Natural killer cell (primary cell): ENCODE measurements at regions not wholly inside any gene's neighbourhood (a gene's known extent, or its start where the extent isn't known, plus 50 kb on each side); places are given as distances from the start of the nearest gene placed in this dataset.

Source experiments
- ATAC-seq, 3 donors: fragments of 150-1000 bp in 2 of 3; fragments of 200-7000 bp in 1 of 3; cut with Tn5 transposase; 1 replicate in 1 of 3; 2 replicates in 2 of 3; pipeline ENCODE4 v1.10.0; 2021; ENCODE audit warnings: mild to moderate bottlenecking in 2 of 3, moderate library complexity in 2 of 3
- DNase-seq, 2 donors: peaks; one replicate each; pipeline versions ENCODE4 v3.0.0 to v3.0.0-alpha.2; 2013 to 2021; ENCODE audit warnings: mixed read lengths in 1 of 2
- H3K27ac ChIP-seq: one replicate; pipeline ENCODE4 v1.5.1; 2013; ENCODE audit warnings: mild to moderate bottlenecking, low read length
- H3K27me3 ChIP-seq: one replicate; pipeline ENCODE4 v1.6.1; 2013; ENCODE audit warnings: low read length; ENCODE audit not compliant: control insufficient read depth, insufficient read depth
- H3K36me3 ChIP-seq: one replicate; pipeline ENCODE4 v1.6.1; 2013; ENCODE audit warnings: low read length; ENCODE audit not compliant: control insufficient read depth, insufficient read depth
- H3K4me1 ChIP-seq: one replicate; pipeline ENCODE4 v1.6.1; 2013; ENCODE audit warnings: low read length; ENCODE audit not compliant: control insufficient read depth, insufficient read depth
- H3K4me3 ChIP-seq: one replicate; pipeline ENCODE4 v1.5.1; 2013; ENCODE audit warnings: low read length
- H3K9me3 ChIP-seq: one replicate; pipeline ENCODE4 v1.6.1; 2013; ENCODE audit warnings: low read length; ENCODE audit not compliant: control insufficient read depth, insufficient read depth
- H3K27ac Mint-ChIP-seq, 2 donors: one replicate each; pipeline ENCODE4 v1.8.0; 2022; ENCODE audit warnings: mild to moderate bottlenecking in 2 of 2, mixed read lengths in 2 of 2, moderate library complexity in 1 of 2
- H3K27me3 Mint-ChIP-seq, 2 donors: one replicate each; pipeline ENCODE4 v1.8.0; 2022; ENCODE audit warnings: low read depth in 2 of 2, mixed read lengths in 2 of 2
- H3K36me3 Mint-ChIP-seq: one replicate; pipeline ENCODE4 v1.8.0; 2022; ENCODE audit warnings: mixed read lengths
- H3K4me1 Mint-ChIP-seq, 2 donors: one replicate each; pipeline ENCODE4 v1.8.0; 2022; ENCODE audit warnings: mixed read lengths in 2 of 2
- H3K4me3 Mint-ChIP-seq: one replicate; pipeline ENCODE4 v1.8.0; 2022; ENCODE audit warnings: mild to moderate bottlenecking, moderate library complexity, mixed read lengths
- H3K9me3 Mint-ChIP-seq, 2 donors: one replicate each; pipeline ENCODE4 v1.8.0; 2022; ENCODE audit warnings: mixed read lengths in 2 of 2
- CTCF ChIP-seq: fragments of 200-600 bp; IDR thresholded peaks from one replicate; pipeline ENCODE4 v1.8.0; 2022; ENCODE audit warnings: antibody characterized with exemption
- WGBS: methylation state at CpG from one replicate; pipeline ENCODE4 v1.1.7; 2013; ENCODE audit warnings: missing lambda C conversion rate; ENCODE audit not compliant: insufficient coverage; 5-methylcytosine and 5-hydroxymethylcytosine counted together
- intact Hi-C: fragments of 100-400 bp; cut with micrococcal nuclease; formaldehyde crosslinking; loops from one replicate; pipeline ENCODE4 v1.14.2; 2022

- no peak for TF ChIP-seq CTCF
- Mint-ChIP-seq H3K9me3 (no peaks in the 10 kb centered on the region), H3K4me1 (no peaks in the 10 kb centered on the region), H3K36me3 (no peaks in the 10 kb centered on the region), H3K4me3 (no peak overlapping the region), H3K27ac (no peak overlapping the region), H3K27me3 (peaks cover 4 to 9% of the 10 kb centered on the region in 2 donors)
- Histone ChIP-seq H3K36me3 (no peaks in the 10 kb centered on the region), H3K4me3 (no peak overlapping the region), H3K4me1 (no peaks in the 10 kb centered on the region), H3K9me3 (no peaks in the 10 kb centered on the region), H3K27me3 (no peaks in the 10 kb centered on the region), H3K27ac (no peak overlapping the region)
- ATAC-seq (no peak), DNase-seq (no peak)
- intact Hi-C loops: no loop called here
- WGBS: 90% methylated on average over 12 of the region's 12 CpGs
Observed at GRCh38 chr1:5473268-5473667, 519.0 kb downstream of the NPHP4 start.

- ATAC-seq: no peak
- no peaks in the 10 kb centered on the region for H3K36me3 ChIP-seq
- intact Hi-C loops: no loop called here
- no peak for DNase-seq
- no peak overlapping the region for H3K4me3 ChIP-seq
- H3K4me3 Mint-ChIP-seq: no peak overlapping the region
- 2% methylated on average over 3 of the region's 3 CpGs for whole genome bisulfite sequencing
- peaks cover 4 to 7% of the 10 kb centered on the region in 2 donors for H3K27me3 Mint-ChIP-seq
- TF ChIP-seq CTCF: no peak
- no peaks in the 10 kb centered on the region for H3K4me1 Mint-ChIP-seq
- no peaks in the 10 kb centered on the region for H3K9me3 Mint-ChIP-seq
- H3K9me3 ChIP-seq: no peaks in the 10 kb centered on the region
- H3K27ac Mint-ChIP-seq: no peak overlapping the region
- H3K4me1 ChIP-seq: no peaks in the 10 kb centered on the region
- no peaks in the 10 kb centered on the region for H3K36me3 Mint-ChIP-seq
- no peak overlapping the region for H3K27ac ChIP-seq
- no peaks in the 10 kb centered on the region for H3K27me3 ChIP-seq
Observed at GRCh38 chr1:5466487-5466886, 525.7 kb downstream of the NPHP4 start.

GRCh38 chr1:5465281-5465711 is 526.9 kb downstream of the NPHP4 start:
- Mint-ChIP-seq H3K4me1 (no peaks in the 10 kb centered on the region), H3K36me3 (no peaks in the 10 kb centered on the region)

More at GRCh38 chr1:5465281-5465711, 526.9 kb downstream of the NPHP4 start:
- Histone ChIP-seq H3K27me3 (no peaks in the 10 kb centered on the region), H3K27ac (no peak overlapping the region), H3K4me3 (no peak overlapping the region), H3K4me1 (no peaks in the 10 kb centered on the region), H3K36me3 (no peaks in the 10 kb centered on the region), H3K9me3 (no peaks in the 10 kb centered on the region)
- intact Hi-C loops: no loop called here
- H3K27me3 Mint-ChIP-seq: peaks cover 4 to 7% of the 10 kb centered on the region in 2 donors
- no peak for ATAC-seq
- TF ChIP-seq CTCF: no peak
- no peaks in the 10 kb centered on the region for H3K9me3 Mint-ChIP-seq
- H3K4me3 Mint-ChIP-seq: no peak overlapping the region
- no peak for DNase-seq
- WGBS: 85% methylated on average over 7 of the region's 7 CpGs
- no peak overlapping the region for H3K27ac Mint-ChIP-seq
